ENCODE measurements at regions not wholly inside any gene's neighbourhood (a gene's known extent, or its start where the extent isn't known, plus 50 kb on each side); places are given as distances from the start of the nearest gene placed in this dataset.
"Not testable (repeated sequence)": the region's sequence is repeated elsewhere in the genome, so short reads cannot be mapped to it uniquely, and the experiment has no call there.

DNA sequence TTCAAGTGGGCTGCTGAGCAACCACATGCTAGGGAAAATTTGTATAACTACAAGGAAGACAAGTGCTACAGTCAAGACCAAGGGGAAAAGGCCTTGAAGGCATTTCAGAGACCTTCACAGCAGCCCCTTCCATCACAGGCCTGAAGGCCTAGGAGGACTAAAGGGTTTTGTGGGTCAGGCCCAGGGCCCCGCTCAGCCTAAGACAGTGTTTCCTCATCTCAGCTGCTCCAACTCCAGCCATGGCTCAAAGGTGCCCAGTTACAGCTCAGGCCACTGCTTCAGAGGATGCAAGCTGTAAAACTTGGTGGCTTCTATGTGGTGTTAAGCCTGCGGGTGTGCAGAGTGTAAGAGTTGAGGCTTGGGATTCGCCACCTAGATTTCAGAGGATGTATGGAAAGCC, 260.5 kb downstream of the NXPE2 start:
- no peak for DNase-seq (ENCODE audit: low read depth)

DNA sequence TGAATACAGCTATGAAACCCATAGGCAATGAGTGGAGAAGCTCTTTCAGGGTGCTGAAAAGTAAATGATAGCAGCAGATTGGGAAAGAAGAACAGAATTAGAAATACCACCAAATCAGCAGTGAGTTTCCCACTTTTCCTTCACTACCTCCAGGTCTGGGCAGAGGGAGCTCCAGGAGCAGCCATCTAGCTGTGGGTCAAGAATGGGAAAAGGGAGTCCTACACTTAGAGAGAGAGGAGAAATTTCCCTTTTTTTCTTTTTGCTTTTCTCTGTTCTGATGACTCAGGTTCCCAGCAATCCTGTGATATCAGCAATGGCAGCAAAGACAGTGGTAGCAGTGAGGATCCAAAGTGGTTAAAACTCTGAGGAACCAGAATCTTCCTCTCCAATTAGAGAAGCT, 263.9 kb downstream of the NXPE2 start:
- no peak for DNase-seq (ENCODE audit: low read depth)

DNA sequence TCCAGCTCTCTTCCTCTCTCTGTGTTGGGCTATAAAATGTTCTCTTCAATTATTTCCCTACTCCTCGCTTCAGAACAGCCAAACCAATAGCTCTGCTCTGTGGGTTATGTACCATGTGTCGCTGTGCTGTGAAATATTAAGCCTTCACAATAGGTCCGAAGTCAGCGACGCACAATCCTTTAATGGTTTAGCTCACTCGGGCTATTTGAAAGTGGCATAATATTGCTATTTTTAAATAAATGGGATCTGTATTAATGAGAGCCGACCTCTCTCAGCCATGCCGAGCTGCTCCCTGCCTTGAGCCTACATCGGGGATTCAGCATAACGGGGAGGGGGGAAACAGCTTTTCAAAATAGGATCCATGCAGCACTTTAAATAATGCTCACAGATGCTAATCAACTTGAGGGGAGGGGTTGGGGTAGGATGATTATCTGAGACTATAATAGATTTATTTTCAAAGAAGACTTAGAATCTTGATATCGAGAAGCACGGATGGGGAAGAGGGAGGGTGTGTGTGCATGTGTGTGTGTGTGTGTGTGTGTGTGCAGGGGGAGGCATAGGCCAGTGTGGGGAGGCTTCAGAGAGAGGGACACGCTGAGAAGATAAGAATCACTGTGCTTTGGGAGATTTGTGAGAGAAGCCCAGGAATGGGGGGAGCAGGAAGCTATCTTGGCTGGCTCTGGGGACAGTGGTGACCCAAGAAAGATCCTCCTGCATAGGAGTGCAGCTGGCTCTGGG, 271.5 kb downstream of the NXPE2 start:
- no peak for DNase-seq (ENCODE audit: low read depth)

DNA sequence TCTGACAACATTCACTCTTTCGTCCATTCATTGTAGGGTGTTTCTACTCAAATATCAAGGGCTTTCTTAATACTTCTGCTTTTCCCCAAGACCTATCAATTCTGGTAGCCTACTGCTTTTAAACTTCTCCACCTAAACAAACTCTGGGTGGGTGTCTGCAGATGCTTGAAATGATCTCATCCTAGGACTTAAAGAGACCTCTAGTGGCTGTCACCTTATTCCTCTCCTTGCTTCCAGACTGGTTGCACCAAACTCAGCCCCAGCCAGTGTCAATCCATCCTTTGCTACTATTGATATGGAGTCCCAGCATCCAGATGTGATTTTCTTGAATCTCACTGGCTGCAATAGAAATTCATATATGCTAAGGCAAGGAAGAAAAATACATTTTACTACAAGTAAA, 274.7 kb downstream of the NXPE2 start:
- DNase-seq (ENCODE audit: low read depth), result no peak

DNA sequence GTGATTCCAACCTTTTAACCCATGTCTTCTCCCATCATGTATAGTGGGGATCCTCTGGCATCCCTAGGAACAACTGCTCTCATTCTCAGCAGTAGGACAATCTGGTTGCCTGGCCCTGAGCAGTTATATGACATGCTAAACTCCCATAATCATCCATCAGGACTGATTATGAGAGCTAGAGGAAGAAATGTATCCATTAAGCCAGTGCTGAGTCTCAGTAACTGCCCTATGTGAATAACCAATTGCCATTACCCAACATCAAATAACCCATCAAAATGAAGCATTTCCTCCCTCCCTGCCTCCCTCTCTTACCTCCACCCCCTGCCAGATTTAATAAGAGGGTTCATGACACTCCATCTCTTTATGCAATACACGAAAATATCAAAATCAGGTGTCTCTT, 277.6 kb downstream of the NXPE2 start:
- DNase-seq (ENCODE audit: low read depth), result no peak

DNA sequence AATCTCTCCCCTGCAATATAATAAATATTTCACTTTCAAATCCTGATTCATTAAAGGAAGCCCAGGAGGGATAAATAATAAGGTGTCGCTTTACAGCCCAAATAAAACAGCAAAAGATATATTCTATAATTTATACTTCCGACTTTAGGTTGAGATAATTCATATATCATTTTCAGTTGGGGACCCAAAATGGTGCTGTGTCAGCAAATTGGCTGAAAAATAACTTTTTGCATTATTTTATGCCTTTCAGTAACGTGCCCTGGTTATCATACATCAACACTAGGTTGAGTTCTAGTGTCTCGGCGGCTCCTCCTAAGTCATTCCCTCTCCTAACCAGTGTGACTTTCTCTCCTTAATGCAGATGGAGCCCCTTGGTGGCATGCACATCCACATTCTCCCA, 278.2 kb downstream of the NXPE2 start:
- DNase-seq (ENCODE audit: low read depth), result no peak

DNA sequence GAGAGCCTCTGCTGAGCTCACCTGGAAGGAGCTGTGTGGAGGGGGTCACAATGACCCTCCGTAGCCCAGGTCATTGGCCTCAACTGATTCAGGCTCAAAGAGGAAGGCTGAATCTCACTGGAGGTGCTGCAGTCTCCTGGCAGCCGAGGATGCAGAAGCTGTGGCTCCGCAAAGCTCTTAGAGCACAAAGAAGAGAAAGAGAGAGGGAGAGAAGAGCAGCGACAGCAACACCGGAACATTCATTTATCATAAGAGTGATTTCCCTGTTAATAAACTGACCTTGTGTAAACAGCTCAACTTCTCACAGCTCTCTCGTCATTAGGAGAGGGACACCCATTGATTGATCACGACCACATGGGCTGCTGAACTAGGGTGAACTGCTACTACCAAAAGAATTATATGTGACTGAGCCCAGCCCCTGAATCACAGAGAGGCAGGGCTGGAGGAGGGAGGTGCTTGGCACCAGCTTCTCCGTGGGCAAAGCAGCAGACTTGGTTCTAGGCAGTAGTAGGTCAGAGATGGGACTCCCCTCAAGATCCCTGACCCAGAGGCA, 281.7 kb downstream of the NXPE2 start:
- no peak for DNase-seq (ENCODE audit: low read depth)

DNA sequence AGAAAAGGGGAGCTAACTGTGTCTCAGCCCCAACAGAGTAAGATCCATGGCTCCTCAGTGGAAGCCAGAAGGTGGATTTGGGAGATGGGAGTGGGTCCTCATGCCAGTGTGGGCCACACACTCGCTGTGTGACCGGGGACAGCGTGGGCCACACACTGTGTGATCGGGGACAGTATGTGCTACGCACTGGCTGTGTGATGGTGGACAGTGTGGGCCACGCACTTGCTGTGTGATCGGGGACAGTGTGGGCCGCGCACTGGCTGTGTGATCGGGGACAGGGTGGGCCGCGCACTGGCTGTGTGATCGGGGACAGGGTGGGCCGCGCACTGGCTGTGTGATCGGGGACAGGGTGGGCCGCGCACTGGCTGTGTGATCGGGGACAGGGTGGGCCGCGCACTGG, 282.5 kb downstream of the NXPE2 start:
- DNase-seq (ENCODE audit: low read depth), result not testable (repeated sequence)

DNA sequence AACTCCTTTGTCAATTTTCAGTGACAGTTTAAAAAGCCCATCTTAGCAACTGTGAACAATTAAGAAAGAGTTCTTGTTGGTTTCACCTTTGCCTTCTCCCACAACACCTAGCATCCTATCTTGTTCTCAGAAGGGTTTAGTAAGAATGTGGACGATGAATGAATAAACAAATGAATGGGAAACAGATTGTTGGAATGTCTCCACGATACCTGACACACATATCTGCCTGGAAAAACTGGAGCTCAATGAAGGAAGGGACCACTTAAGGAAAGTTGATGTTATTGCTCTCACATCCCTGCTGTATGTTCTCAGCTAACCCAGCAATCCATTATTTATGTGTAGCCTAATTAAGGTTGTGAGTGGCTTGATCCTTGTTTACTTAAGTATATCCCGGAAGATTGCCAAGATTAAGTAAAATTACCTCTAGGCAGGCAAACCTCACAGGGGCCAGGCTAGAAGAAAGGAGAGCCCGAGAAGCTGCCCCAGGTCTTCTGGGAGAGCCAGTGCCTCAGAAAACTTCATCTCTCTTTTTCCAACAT, 286.4 kb downstream of the NXPE2 start:
- DNase-seq (ENCODE audit: low read depth), result no peak

DNA sequence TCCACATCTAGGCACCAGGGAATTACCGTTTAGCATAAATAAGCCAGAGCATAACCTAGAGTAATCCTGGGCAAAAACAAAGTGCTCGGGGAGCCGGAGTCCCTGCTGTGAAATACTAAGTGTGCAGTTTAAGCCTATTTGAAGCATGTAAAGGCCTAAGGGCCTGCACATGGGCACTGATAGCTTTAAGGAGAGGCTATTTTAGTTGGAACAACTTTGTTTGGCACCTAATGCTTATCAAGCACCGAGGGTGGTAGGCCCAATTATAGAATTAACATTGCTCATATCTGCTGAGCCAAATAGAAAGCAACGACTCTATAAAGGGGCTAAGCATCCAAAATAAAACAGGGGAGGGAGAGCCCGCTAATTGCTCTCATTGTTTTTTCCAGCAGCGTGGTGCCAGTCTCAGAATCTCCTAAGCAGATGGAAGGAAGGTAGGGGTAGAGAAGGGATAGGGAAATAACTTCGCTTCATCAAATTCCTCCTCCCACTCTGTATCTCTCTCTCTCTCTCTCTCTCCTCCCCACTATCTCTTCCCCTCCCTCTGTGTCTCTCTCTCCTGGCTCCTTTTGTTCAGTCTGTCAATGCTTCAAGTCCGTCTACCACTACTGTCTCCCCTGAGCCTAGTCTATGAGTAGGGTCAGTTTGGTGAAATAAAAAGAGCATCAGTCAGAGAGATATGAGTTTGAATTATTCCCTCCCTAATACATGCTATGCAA, 292.8 kb downstream of the NXPE2 start:
- DNase-seq (ENCODE audit: low read depth), result no peak

DNA sequence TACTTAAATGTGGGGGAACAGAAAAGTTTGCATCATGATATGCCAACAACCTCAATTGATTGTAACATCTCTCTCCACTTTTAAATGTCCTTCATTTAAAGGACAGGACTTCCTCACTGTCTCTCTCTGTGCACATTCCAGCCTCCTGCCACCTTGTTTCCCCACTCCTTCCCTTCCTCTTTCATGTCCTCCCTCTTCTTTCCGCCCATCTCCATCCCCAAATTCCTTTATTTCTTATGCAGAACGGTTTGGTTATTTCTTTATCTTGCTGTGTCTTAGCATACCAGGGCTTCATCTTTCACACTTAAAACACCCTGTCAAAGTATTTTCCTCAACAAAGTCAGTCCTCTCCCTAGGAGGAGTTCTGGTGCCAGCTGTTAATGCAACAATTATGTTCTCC, 293.8 kb downstream of the NXPE2 start:
- DNase-seq (ENCODE audit: low read depth), result no peak

DNA sequence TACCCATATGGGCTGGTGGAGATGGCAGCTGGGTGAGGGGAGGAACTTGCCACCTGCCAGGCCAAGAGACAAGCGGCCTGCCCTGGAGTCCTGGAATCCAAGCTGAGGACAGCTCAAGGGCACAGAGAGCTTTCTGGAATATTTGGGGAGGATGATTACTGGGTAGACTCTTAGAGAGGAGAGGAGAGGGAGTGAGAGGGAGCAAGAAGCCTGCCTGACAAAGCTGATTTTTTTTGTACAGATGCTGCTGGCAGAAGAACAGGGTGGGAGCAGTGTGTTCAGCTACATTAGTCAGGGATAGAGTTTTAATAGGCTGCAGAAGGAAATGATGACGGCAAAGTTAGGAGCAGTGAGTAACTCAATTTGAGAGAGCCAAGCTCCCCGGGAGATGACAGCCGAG, 299.3 kb downstream of the NXPE2 start:
- no peak for DNase-seq (ENCODE audit: low read depth)

DNA sequence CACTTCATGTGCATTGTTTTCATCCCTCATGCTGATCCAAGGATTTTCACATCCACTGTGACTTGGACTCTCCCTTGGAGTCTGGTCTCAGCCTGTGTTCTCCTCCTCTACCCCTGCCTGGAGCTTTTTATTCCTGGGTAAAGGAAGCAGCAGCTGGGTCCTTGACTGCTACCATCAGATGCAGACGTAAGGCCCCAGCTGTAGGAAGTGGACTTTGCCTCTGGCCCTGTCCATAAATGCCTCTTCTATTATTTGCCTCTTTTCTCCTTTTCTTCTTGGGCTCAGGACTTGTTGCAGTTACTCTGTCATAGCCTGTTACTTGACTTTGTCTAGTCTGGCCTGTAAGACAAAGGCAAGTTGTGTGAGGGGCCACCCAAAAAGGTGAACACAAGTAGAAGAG, 303.8 kb downstream of the NXPE2 start:
- DNase-seq (ENCODE audit: low read depth), result no peak

DNA sequence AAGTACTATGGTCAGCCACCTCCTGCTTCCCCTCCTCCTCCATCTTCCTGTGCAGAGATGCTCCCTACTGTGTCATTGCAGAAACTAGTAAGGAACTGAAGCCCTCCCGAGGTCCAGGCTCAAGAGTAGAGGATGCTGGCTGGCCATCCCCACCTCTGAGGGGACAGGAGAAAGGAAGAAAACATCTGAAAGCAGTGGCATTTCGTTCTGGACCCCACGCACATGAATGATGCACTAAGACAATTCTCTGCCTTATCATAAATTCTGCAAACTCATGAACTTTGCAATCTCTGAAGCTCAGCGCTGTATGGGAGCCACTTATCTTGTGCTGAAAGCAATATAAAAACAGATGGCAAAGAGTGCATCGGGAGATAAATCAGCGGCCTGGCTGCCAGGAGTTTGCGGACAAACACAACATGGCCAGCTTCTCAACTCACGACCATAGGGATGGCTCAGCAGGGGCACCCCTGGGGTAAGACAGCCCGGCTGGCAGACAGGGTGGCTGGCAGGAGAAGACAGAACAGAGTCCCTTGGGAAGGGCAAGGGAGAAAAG, 306.4 kb downstream of the NXPE2 start:
- no peak for DNase-seq (ENCODE audit: low read depth)

DNA sequence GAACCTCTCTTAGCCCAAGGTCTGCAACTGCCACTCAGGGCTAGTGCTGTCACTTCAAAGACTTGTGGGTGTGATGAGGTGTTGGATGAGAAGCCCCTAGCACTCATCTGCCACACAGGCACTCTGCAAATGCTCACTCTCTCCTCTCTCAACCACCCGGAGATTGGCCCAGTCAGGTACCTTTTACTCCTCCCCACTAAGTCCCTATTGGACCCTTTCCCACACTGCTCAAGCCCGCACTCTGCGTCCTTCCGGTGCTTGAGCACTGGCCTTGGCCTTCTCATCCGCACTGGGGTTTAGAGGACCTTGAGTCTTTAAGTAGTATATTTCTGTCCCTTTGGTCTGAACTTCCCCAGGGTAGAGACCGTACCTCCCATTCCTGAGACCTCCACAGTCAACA, 308.0 kb downstream of the NXPE2 start:
- no peak for DNase-seq (ENCODE audit: low read depth)

DNA sequence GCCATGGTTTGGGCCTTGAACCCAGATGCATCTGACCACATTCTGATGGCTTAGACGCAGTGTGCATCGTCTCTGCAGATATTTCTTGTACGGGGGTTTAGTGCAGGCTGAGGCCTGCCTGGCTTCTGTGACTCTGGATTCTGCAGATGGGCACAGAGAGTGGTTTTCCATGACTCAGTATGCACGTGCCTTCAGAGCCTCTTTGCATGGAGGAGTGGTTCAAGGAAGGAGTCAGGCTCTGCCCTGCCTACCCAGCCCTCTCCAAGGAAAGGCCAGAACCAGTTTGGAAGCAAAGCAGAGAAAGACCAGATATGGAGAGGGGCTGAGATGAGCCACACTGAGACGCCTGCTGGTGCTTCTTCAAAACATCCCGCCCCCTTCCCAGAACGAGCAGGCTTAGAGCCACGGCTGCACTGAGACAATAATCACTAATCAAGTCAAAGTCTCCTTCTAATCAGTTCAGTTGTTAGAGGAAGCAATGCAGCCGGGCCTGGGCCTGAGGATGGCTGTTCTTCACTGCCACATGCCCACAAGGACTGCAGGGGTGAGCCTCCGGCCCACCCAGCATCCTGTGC, 308.9 kb downstream of the NXPE2 start:
- DNase-seq (ENCODE audit: low read depth), result no peak

DNA sequence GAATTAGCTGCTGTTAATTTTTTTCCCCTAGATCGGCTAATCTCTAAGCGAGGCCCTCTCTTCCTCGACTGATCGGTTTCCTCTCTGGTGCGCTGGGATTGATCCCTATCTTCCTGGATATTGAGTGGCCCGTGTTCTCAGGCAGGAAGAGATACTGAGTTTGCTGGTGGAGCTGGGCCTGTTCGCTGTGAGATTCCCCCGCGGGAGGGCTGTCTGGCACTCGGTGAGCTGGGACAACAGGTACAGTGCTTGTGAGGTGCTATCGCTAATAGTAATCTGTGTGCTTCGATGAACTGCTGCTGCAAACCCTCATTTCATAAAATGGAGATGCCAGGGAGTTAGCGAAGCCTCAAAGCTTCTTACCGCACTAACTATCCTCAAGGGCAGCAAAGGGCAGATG, 310.3 kb downstream of the NXPE2 start:
- DNase-seq (ENCODE audit: low read depth), result no peak

DNA sequence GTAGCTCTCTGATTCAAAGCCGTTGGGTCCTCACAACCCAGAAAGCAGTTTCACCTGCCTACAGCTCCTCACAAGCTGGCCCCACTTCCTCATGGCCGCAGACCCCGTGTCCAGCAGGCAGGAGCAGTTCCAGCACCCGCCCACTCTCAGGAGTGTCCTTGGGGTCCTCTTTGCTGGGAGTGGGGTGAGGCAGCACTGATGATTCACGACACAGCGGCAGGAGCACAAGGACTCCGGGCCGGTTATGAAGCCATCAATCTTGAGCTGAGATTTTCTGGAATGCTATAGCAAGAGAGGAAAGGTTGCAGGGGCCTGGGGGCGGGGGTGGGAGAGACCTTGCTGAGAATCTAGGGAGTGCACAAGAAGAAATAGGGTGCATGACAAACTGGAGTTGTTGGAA, 311.2 kb downstream of the NXPE2 start:
- no peak for DNase-seq (ENCODE audit: low read depth)

DNA sequence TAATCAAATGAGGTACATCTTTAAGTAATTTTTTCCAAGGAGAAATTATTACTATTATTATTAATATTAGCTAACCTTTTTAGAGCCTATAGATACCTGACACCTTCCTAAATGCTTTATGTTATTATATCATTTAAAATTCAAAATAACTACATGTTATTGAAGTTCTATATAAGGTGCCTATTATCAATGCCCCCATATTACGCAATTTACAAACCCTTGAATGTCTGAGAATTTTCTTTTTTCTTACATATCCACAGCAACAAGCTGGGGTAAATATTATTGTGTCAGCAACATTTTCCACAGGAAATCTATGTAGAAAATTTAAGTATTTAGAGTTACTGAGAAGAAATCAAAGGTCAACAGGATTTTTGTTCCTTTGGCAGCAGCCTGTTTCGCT, 327.3 kb downstream of the NXPE2 start:
- no peak for DNase-seq (ENCODE audit: low read depth)

DNA sequence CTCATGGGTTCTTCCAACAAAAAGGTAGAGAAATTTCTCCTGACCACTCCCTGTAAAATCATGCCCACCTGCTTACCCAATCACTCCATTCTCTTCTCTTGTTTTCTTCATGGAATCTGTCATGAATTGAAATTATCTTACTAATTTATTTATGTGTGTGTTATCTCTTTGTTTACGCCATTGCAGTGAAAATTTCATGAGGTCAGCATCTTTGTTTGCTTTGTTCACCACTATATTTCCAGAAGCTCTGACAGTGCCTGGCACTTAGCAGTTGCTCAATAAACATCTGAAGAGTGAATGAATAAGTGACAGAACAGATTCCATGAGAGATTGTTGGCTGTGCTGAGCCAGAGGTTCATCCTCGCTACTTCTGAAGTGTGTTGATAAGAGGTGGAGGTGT, 329.5 kb downstream of the NXPE2 start:
- no peak for DNase-seq (ENCODE audit: low read depth)

DNA sequence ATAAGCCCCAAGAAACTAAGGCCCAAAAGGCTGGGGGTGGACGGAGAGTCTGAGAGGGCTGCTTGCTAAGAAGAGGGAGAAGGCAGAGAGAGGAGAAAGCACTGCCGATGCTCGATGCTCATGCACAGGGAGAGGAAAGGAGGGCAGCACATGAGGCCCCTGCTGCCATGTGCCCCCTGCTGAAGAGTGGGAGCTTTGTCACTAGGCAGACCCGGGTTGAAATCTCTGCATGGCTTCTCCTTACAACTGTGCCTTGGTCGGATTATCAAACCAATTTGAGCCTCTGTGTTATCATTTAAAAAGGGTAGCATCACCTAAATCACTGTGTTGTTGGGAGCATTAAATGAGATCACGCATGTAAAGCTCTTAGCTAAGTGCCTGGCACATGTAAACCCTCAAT, 330.5 kb downstream of the NXPE2 start:
- no peak for DNase-seq (ENCODE audit: low read depth)

DNA sequence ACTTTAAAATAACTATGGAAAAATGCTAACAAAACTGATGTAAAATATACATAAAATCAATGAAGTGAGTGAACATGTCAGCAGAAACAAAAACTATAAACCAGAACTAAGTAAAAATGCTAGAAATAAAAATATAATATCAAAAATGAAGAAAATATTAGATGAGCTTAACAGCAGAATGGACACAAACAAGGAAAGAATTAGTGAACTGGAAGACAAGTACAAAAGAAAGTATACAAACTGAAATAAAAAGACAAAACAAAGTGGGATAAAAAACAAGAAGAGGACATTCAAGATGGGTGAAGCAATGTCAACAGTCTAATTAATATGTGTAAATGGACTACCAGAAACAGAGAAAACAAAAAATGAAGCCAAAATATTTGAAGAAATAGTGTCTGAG, 339.2 kb downstream of the NXPE2 start:
- no peak for DNase-seq (ENCODE audit: low read depth)

DNA sequence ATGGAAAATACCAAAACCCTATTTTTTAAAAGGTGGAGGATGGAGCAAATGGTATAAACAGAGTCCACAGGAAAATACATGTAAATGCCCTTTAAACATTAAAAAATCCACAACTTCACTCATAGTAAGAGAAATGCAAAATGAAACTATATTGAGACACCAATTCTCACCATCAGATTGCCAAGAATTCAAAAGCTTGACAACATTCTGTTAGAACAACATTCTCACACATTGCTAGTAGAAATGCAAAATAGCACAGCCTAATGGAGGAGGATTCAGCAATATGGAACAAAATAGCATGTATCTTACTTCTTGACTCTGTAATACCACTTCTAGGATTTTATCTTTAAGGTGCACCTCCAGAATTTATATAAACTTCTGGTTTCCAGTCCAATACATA, 351.8 kb downstream of the NXPE2 start:
- no peak for DNase-seq (ENCODE audit: low read depth)
